GM23338 (cell line): ENCODE measurements at regions not wholly inside any gene's neighbourhood (a gene's known extent, or its start where the extent isn't known, plus 50 kb on each side); places are given as distances from the start of the nearest gene placed in this dataset.
A peak's percentile ranks its signal among the peaks of the same experiment; 100 is the strongest.
"Not testable (repeated sequence)": the region's sequence is repeated elsewhere in the genome, so short reads cannot be mapped to it uniquely, and the experiment has no call there.

Experiments used
- ATAC-seq: fragments of 200-7000 bp; cut with Tn5 transposase; 3 replicates; pipeline ENCODE4 v1.9.1; 2020
- DNase-seq: peaks from one replicate; pipeline ENCODE4 v3.0.0-alpha.2; 2015; ENCODE audit warnings: low spot score
- H2AFZ ChIP-seq: fragments of 200-600 bp; sonication (generic); 2 replicates; pipeline ENCODE4 v1.8.0; 2016; ENCODE audit warnings: antibody characterized with exemption, mild to moderate bottlenecking, moderate library complexity
- H3F3A ChIP-seq: fragments of 200-600 bp; sonication (generic); replicated peaks from 2 replicates; pipeline ENCODE4 v1.8.0; 2017; ENCODE audit warnings: antibody characterized with exemption, mixed run types, low read depth
- H3K27ac ChIP-seq: fragments of 200-600 bp; sonication (generic); 2 replicates; pipeline ENCODE4 v1.6.1; 2016; ENCODE audit warnings: low read depth
- H3K27me3 ChIP-seq: fragments of 200-600 bp; sonication (generic); 2 replicates; pipeline ENCODE4 v1.8.0; 2016; ENCODE audit warnings: mild to moderate bottlenecking, mixed run types, moderate library complexity; ENCODE audit not compliant: insufficient read depth
- H3K36me3 ChIP-seq: fragments of 200-600 bp; sonication (generic); 2 replicates; pipeline ENCODE4 v1.8.0; 2016; ENCODE audit warnings: mild to moderate bottlenecking; ENCODE audit not compliant: insufficient read depth
- H3K4me1 ChIP-seq: fragments of 200-600 bp; sonication (generic); 2 replicates; pipeline ENCODE4 v1.8.0; 2016; ENCODE audit warnings: mild to moderate bottlenecking, moderate library complexity; ENCODE audit not compliant: insufficient read depth
- H3K4me2 ChIP-seq: fragments of 200-600 bp; sonication (generic); 2 replicates; pipeline ENCODE4 v1.7.1; 2017; ENCODE audit warnings: mixed run types
- H3K4me3 ChIP-seq: fragments of 200-600 bp; sonication (generic); 2 replicates; pipeline ENCODE4 v1.6.1; 2016; ENCODE audit warnings: mixed run types
- H3K79me2 ChIP-seq: fragments of 200-600 bp; sonication (generic); replicated peaks from 2 replicates; pipeline ENCODE4 v1.8.0; 2017; ENCODE audit warnings: mild to moderate bottlenecking; ENCODE audit not compliant: insufficient read depth
- H3K9me2 ChIP-seq: fragments of 200-600 bp; sonication (generic); 2 replicates; pipeline ENCODE4 v1.8.0; 2017; ENCODE audit not compliant: insufficient read depth
- H4K20me1 ChIP-seq: fragments of 200-600 bp; sonication (generic); replicated peaks from 2 replicates; pipeline ENCODE4 v1.8.0; 2017; ENCODE audit warnings: mild to moderate bottlenecking; ENCODE audit not compliant: insufficient read depth
- H3K27ac Mint-ChIP-seq: 2 replicates; pipeline ENCODE4 v1.8.0; 2020; ENCODE audit warnings: inconsistent platforms, mild to moderate bottlenecking, moderate library complexity, mixed read lengths
- H3K27me3 Mint-ChIP-seq: 3 replicates; pipeline ENCODE4 v1.8.0; 2022; ENCODE audit warnings: low read depth, mild to moderate bottlenecking, moderate library complexity, mixed read lengths, inconsistent platforms; ENCODE audit not compliant: insufficient read depth, poor library complexity
- H3K36me3 Mint-ChIP-seq: 3 replicates; pipeline ENCODE4 v1.8.0; 2021; ENCODE audit warnings: low read depth, mild to moderate bottlenecking, inconsistent platforms, moderate library complexity, mixed read lengths
- H3K4me1 Mint-ChIP-seq: 3 replicates; pipeline ENCODE4 v1.8.0; 2020; ENCODE audit warnings: mild to moderate bottlenecking, inconsistent platforms, mixed read lengths
- H3K4me3 Mint-ChIP-seq: 3 replicates; pipeline ENCODE4 v1.8.0; 2021; ENCODE audit warnings: moderate library complexity, mild to moderate bottlenecking, inconsistent platforms, mixed read lengths
- H3K9me3 Mint-ChIP-seq: 3 replicates; pipeline ENCODE4 v1.8.0; 2020; ENCODE audit warnings: moderate library complexity, mild to moderate bottlenecking, inconsistent platforms, mixed read lengths
- ZNF462 ChIP-seq: fragments of 250-450 bp; sonication (Bioruptor Pico); IDR thresholded peaks from 2 replicates; pipeline ENCODE4 v1.5.0; 2020; ENCODE audit warnings: mild to moderate bottlenecking, moderate library complexity

GRCh38 chr1:148328884-148329283 lies 154.2 kb downstream of the PPIAL4G start (continued):
- no peak for TF ChIP-seq ZNF462 (CRISPR knock-in tag)

DNA sequence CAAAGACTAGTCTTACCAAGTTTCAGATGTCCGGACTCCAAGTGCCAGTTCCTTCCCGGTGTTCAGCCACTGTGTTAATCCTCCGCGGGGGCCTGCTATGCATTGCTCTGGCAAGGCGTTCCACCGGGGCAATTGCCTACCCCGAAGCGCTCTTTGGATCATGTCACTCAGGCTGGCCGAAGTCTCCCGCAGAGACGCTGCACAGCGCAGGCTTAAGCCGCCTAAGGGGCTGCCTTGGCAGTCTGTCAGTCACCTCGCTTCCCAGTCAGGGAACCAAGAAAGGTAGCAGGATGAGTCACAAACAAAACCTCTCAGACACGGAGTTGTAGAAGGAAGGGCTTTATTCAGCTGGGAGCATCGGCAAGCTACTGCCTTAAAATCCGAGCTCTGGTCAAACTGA lies 158.1 kb downstream of the PPIAL4G start:
- peaks cover 15% of the 10 kb centered on the region for H3K9me3 Mint-ChIP-seq
- not testable (repeated sequence) for H3K27me3 Mint-ChIP-seq, H3K27ac Mint-ChIP-seq

DNA sequence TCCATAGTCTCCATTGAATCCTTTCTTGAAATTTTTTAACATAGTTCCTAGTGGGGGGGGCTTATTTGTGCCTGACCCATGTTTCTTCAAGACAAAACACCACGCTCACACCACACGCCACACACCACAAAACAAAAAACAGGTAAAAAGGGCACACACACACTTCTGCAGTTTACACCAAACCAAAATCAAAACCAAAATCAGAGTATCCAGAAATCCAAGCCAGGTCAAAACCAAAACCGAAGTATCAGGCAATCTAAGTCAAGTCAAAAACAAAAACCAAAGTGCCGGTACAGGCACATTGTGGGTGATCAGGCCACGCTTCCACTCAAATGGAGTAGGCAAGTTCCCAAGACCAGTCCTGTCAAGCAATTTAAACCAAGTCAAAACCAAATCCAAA lies 158.6 kb downstream of the PPIAL4G start:
- not testable (repeated sequence) for H3K36me3 ChIP-seq, H3K36me3 Mint-ChIP-seq
- peaks cover 15% of the 10 kb centered on the region for H3K9me3 Mint-ChIP-seq

More for the DNA sequence above, 158.1 kb downstream of the PPIAL4G start:
- not testable (repeated sequence) for H3K4me3 Mint-ChIP-seq, H3K27me3 ChIP-seq, H3F3A ChIP-seq, H3K4me1 Mint-ChIP-seq, H3K36me3 Mint-ChIP-seq, H3K4me3 ChIP-seq, H4K20me1 ChIP-seq, H3K36me3 ChIP-seq, H3K9me2 ChIP-seq, H2AFZ ChIP-seq, H3K27ac ChIP-seq, H3K4me1 ChIP-seq, H3K4me2 ChIP-seq, H3K79me2 ChIP-seq
- ATAC-seq = peak; percentile 48; the same call in 2 of the 3 replicates
- DNase-seq = peak; percentile 36

DNA sequence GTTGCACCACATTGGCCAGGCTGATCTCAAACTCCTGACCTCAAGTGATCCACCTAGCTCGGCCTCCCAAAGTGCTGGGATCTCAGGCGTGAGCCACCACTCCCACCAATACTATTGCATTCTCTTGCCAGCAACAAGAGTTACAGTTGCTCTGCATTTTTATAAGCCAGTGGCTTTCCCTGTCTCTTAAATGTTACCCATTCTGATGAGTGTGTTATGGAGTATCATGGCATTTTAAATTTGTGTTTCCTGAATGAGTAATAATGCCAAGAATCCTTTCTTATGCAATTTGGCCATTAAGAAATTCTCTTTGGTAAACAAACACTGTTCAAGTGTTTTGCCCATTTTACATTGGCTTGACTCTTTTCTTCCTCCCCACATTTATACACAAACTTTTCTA lies 163.0 kb downstream of the PPIAL4G start:
- H3K36me3 ChIP-seq, H2AFZ ChIP-seq, H4K20me1 ChIP-seq, H3K9me3 Mint-ChIP-seq, H3K4me1 Mint-ChIP-seq, H3K79me2 ChIP-seq, H3K4me2 ChIP-seq, H3K4me3 Mint-ChIP-seq, H3F3A ChIP-seq, H3K27ac ChIP-seq, H3K4me1 ChIP-seq, DNase-seq, H3K27ac Mint-ChIP-seq, H3K36me3 Mint-ChIP-seq, H3K9me2 ChIP-seq, ATAC-seq, H3K4me3 ChIP-seq: not testable (repeated sequence)
- peaks cover 31% of the 10 kb centered on the region for H3K27me3 Mint-ChIP-seq
- peaks cover 53% of the 10 kb centered on the region for H3K27me3 ChIP-seq

More for the DNA sequence above, 158.6 kb downstream of the PPIAL4G start:
- H3F3A ChIP-seq, H3K4me3 ChIP-seq, H3K79me2 ChIP-seq, H3K4me2 ChIP-seq, H3K27me3 ChIP-seq, ATAC-seq, H3K27ac ChIP-seq, H2AFZ ChIP-seq, H3K27ac Mint-ChIP-seq, H3K9me2 ChIP-seq, H3K4me1 Mint-ChIP-seq, H3K4me3 Mint-ChIP-seq, DNase-seq, H3K27me3 Mint-ChIP-seq, H4K20me1 ChIP-seq, H3K4me1 ChIP-seq: not testable (repeated sequence)
